ENCODE measurements at regions not wholly inside any gene's neighbourhood (a gene's known extent, or its start where the extent isn't known, plus 50 kb on each side); places are given as distances from the start of the nearest gene placed in this dataset.

DNA sequence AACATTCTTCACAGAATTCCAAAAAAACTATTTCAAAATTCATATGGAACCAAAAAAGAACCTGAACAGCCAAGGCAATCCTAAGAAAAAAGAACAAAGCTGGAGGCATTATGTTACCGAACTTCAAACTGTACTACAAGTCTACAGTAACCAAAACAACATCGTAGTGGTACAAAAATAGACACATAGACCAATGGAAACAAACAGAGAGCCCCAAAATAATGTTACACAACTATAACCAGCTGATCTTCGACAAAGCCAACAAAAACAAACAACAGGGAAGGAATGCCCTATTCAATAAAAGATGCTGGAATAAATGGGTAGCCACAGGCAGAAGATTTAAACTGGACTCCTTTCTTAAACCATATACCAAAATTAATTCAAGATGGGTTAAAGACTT lies 1189.6 kb downstream of the PCDH18 start:
- TF ChIP-seq, protein P1, sequence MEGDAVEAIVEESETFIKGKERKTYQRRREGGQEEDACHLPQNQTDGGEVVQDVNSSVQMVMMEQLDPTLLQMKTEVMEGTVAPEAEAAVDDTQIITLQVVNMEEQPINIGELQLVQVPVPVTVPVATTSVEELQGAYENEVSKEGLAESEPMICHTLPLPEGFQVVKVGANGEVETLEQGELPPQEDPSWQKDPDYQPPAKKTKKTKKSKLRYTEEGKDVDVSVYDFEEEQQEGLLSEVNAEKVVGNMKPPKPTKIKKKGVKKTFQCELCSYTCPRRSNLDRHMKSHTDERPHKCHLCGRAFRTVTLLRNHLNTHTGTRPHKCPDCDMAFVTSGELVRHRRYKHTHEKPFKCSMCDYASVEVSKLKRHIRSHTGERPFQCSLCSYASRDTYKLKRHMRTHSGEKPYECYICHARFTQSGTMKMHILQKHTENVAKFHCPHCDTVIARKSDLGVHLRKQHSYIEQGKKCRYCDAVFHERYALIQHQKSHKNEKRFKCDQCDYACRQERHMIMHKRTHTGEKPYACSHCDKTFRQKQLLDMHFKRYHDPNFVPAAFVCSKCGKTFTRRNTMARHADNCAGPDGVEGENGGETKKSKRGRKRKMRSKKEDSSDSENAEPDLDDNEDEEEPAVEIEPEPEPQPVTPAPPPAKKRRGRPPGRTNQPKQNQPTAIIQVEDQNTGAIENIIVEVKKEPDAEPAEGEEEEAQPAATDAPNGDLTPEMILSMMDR (IDR thresholded peaks at IDR 0.05; ENCODE audit: low read depth, low read length, poor library complexity, severe bottlenecking): no peak
- no peak for TF ChIP-seq EZH2phosphoT487 (IDR thresholded peaks at IDR 0.05; ENCODE audit: borderline replicate concordance, low read length)
